Activated CD8-positive, alpha-beta T cell treated with anti-CD3 and anti-CD28 coated beads for 36 hours (primary cell): ENCODE measurements at regions not wholly inside any gene's neighbourhood (a gene's known extent, or its start where the extent isn't known, plus 50 kb on each side); places are given as distances from the start of the nearest gene placed in this dataset.

Source experiments
- ATAC-seq: fragments of 200-7000 bp; cut with Tn5 transposase; one replicate; pipeline ENCODE4 v1.10.0; 2021; ENCODE audit warnings: mild to moderate bottlenecking, moderate library complexity
- CTCF ChIA-PET: fragments of 350-600 bp; sonication (Branson Sonifier 250); formaldehyde crosslinking; loops from one replicate; lab custom pipeline; 2021; ENCODE audit warnings: antibody characterized with exemption; lab: Charles Lee
- POLR2A ChIA-PET: fragments of 350-600 bp; sonication (Branson Sonifier 250); formaldehyde crosslinking; loops from one replicate; lab custom pipeline; 2021; ENCODE audit warnings: antibody characterized with exemption; lab: Charles Lee
- DNase-seq: peaks from one replicate; pipeline ENCODE4 v3.0.0-alpha.2; 2020
- H3K27ac Mint-ChIP-seq: one replicate; pipeline ENCODE4 v1.8.0; 2021; ENCODE audit warnings: mild to moderate bottlenecking, mixed read lengths
- H3K27me3 Mint-ChIP-seq: one replicate; pipeline ENCODE4 v1.8.0; 2021; ENCODE audit warnings: mixed read lengths
- H3K36me3 Mint-ChIP-seq: one replicate; pipeline ENCODE4 v1.8.0; 2021; ENCODE audit warnings: low read depth, mixed read lengths
- H3K4me1 Mint-ChIP-seq: one replicate; pipeline ENCODE4 v1.8.0; 2021; ENCODE audit warnings: low read depth, mixed read lengths
- H3K4me3 Mint-ChIP-seq: one replicate; pipeline ENCODE4 v1.8.0; 2021; ENCODE audit warnings: mild to moderate bottlenecking, moderate library complexity, mixed read lengths
- H3K9me3 Mint-ChIP-seq: one replicate; pipeline ENCODE4 v1.8.0; 2021; ENCODE audit warnings: mixed read lengths
- intact Hi-C: fragments of 100-400 bp; cut with micrococcal nuclease; formaldehyde crosslinking; loops from one replicate; pipeline ENCODE4 v1.10.0; 2022
- TF ChIP-seq, protein P1 (sequence below): fragments of 200-600 bp; IDR thresholded peaks from one replicate; pipeline ENCODE4 v1.8.0; 2022; ENCODE audit warnings: antibody characterized with exemption, mild to moderate bottlenecking

DNA sequence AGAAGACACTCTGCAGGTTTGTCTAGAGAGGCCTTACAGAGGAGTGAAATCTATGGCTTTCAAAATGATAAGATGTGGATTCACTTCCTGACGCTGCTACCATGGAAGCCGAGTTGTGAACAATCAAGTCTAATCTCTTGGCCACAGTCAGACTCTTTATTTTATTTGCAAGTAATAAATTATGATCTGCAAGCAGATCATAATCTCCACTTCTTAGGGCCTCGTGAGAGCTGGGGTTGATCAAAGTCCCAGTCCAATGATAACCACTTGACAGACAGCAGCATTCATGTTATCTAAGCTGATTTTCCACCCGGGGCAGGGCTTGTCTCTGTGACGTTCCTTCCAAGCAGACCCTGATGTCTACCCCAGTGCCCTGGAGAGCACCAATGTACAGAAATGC lies 776.4 kb upstream of the AUTS2 start:
- TF ChIP-seq, protein P1, sequence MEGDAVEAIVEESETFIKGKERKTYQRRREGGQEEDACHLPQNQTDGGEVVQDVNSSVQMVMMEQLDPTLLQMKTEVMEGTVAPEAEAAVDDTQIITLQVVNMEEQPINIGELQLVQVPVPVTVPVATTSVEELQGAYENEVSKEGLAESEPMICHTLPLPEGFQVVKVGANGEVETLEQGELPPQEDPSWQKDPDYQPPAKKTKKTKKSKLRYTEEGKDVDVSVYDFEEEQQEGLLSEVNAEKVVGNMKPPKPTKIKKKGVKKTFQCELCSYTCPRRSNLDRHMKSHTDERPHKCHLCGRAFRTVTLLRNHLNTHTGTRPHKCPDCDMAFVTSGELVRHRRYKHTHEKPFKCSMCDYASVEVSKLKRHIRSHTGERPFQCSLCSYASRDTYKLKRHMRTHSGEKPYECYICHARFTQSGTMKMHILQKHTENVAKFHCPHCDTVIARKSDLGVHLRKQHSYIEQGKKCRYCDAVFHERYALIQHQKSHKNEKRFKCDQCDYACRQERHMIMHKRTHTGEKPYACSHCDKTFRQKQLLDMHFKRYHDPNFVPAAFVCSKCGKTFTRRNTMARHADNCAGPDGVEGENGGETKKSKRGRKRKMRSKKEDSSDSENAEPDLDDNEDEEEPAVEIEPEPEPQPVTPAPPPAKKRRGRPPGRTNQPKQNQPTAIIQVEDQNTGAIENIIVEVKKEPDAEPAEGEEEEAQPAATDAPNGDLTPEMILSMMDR: no peak
- H3K9me3 Mint-ChIP-seq: peaks cover 8% of the 10 kb centered on the region
- H3K27ac Mint-ChIP-seq: no peak overlapping the region
- CTCF ChIA-PET: interaction anchor here (0.6 kb wide), 1 partner anchor 51 kb away, joined by 3 read pairs; no protein-coding TSS in a partner anchor
- H3K4me3 Mint-ChIP-seq: no peak overlapping the region
- ATAC-seq: no peak
- DNase-seq: no peak
- intact Hi-C loops: no loop called here
- no peaks in the 10 kb centered on the region for H3K4me1 Mint-ChIP-seq
- POLR2A ChIA-PET: no interaction called here
- no peaks in the 10 kb centered on the region for H3K36me3 Mint-ChIP-seq
- H3K27me3 Mint-ChIP-seq: no peaks in the 10 kb centered on the region

DNA sequence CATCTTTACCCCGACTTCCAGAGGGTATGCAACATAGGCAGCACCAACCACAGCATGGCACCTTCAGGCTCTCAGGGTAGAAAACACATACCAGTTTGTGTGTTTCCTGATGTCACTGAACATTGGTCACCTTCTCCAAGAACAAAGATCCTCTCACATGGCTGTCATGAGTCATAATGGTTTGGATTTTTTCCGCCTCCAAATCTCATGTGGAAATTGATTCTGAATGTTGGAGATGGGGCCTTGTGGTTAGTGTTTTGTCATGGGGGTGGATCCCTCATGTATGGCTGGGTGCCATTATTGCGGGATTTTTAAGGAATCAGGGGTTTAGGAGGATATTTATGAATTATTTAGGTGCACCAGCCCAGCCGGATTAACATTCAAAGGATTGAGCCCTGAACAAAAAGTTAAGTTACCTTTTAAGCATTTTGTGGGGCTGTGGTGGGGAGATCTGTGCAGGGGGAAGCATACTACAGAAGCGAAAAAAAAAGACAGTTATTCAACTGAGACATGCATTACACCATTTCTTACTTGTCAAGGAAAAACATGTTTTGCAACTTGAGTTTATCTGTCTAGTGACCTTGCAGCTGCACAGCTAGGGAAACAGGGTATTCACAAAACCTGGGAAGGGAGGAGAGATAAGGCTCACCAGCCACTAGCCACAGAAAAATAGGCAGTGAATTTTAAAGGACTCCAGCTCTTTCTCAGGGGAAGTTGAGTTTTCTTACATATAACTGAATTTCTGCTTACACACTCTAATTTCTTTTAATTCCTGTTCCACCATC lies 774.1 kb upstream of the AUTS2 start:
- intact Hi-C loops: no loop called here
- H3K9me3 Mint-ChIP-seq: peaks cover 10% of the 10 kb centered on the region
- ChIA-PET CTCF (no interaction called here), POLR2A (no interaction called here)
- DNase-seq (no peak), ATAC-seq (no peak)
- TF ChIP-seq, protein P1: no peak
- H3K4me1 Mint-ChIP-seq: no peaks in the 10 kb centered on the region
- no peaks in the 10 kb centered on the region for H3K36me3 Mint-ChIP-seq
- H3K27ac Mint-ChIP-seq: no peak overlapping the region
- no peak overlapping the region for H3K4me3 Mint-ChIP-seq
- peaks cover 1% of the 10 kb centered on the region for H3K27me3 Mint-ChIP-seq

DNA sequence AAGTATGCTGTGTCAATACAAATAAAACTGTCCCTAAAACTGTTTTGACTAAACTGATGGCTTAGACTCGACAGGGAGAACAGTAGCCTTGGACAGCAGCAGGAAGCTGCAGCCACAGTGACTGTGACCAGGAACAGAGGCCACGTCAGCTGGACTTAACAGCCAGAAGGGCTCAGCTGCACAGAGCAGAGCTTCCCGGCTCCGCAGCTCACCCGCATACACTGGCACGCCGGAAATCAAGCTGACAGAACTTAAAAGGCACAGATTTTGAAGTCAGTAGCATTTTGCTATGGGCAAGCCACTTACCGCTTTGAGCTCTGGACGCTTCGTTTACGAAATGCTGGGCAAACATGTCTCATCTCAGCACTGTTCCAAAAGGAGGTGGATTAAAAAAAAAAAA lies 769.7 kb upstream of the AUTS2 start:
- POLR2A ChIA-PET: no interaction called here
- CTCF ChIA-PET: no interaction called here
- Mint-ChIP-seq H3K4me3 (no peak overlapping the region), H3K9me3 (peaks cover 10% of the 10 kb centered on the region), H3K27ac (no peak overlapping the region), H3K27me3 (peaks cover 1% of the 10 kb centered on the region), H3K4me1 (no peaks in the 10 kb centered on the region), H3K36me3 (no peaks in the 10 kb centered on the region)
- TF ChIP-seq, protein P1: no peak
- ATAC-seq (no peak), DNase-seq (no peak)
- intact Hi-C loops: no loop called here

DNA sequence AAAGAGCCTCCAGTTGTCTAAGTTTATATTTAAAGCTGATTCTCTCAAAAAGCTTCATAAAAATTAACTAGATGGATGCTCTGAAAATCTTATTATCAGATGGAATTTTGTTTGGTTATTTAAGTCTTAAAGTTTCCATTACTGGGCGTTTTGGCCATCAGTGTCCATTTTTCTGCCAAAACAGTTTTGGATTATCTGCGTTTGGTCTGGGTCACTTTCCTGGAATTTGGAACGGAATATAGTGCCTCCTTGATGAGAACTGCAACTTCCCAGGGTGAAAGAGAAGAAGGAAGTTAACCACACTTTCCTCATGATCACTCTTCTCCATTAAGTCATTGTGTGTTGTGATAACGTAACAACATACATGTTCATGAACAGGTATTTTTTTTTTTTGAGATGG lies 764.9 kb upstream of the AUTS2 start:
- ATAC-seq (no peak), DNase-seq (no peak)
- no peak overlapping the region for H3K27ac Mint-ChIP-seq
- intact Hi-C loops: no loop called here
- ChIA-PET POLR2A (no interaction called here), CTCF (no interaction called here)
- H3K4me3 Mint-ChIP-seq: no peak overlapping the region
- no peaks in the 10 kb centered on the region for H3K36me3 Mint-ChIP-seq
- peaks cover 2% of the 10 kb centered on the region for H3K9me3 Mint-ChIP-seq
- no peaks in the 10 kb centered on the region for H3K4me1 Mint-ChIP-seq
- H3K27me3 Mint-ChIP-seq: no peaks in the 10 kb centered on the region
- TF ChIP-seq, protein P1: no peak

DNA sequence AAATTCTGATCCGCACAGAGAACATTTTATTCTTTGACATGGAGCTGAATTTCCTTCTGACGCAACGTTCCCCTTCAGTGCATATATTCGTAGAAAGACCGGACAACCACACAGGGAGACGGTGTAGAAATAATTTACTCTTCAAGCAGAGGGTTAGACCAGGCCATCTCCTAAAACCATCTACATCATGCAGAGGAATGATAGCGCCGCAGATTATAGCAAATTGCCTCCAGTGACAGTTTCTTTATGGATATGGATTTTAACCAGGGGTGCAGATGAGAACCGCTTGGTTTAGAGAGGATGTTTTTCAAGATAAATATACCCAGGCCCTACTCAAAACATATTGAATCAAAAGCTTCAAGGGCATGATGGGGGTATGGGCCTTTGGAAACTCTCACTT lies 759.3 kb upstream of the AUTS2 start:
- ATAC-seq (no peak), DNase-seq (no peak)
- TF ChIP-seq, protein P1: no peak
- ChIA-PET POLR2A (no interaction called here), CTCF (no interaction called here)
- no peak overlapping the region for H3K4me3 Mint-ChIP-seq
- no peaks in the 10 kb centered on the region for H3K4me1 Mint-ChIP-seq
- H3K9me3 Mint-ChIP-seq: no peaks in the 10 kb centered on the region
- intact Hi-C loops: no loop called here
- no peak overlapping the region for H3K27ac Mint-ChIP-seq
- H3K27me3 Mint-ChIP-seq: no peaks in the 10 kb centered on the region
- H3K36me3 Mint-ChIP-seq: no peaks in the 10 kb centered on the region
